AML-193 (cell line): ENCODE measurements at regions not wholly inside any gene's neighbourhood (a gene's known extent, or its start where the extent isn't known, plus 50 kb on each side); places are given as distances from the start of the nearest gene placed in this dataset.

Experiments
- DNase-seq, 2 experiments: peaks; one replicate each; lab custom pipeline; 2025; lab: John Stamatoyannopoulos, UW

DNA sequence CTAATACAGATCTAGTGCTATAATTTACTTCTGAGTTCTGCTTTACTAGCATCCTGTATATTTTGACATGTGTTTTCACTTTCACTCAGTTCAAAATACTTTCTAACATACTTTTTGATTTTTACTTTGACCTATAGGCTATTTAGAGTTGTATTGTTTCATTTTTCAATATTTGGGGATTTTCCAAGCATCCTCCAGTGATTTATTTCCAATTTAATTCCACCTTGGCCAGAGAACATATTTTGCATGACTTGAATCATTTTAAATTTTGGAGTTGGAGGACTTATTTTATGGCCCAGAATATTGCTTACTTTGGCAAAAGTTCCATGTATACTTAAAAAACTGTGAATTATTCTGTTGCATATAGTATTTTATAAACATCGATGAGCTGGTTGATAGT is 1215.6 kb upstream of the MAP3K7 start:
- no peak for DNase-seq

DNA sequence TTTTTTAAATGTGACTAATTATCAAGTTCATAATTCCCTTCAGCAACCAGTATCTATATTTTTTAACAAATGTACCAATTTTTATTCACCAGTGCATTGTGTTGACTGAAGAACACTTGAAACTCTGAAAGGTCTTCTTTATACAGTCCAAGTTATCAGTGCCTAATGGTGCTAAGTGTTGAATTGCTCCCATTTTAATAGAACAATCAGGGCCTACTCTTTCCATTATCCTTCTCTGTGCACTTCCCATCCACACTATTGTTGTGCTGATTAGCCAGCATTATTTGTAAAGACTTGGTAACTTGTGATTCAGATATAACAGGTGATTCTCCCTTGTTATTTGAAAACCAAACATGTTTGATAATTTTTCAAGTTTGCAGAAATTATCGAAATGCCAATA is 1209.7 kb upstream of the MAP3K7 start:
- DNase-seq: no peak

DNA sequence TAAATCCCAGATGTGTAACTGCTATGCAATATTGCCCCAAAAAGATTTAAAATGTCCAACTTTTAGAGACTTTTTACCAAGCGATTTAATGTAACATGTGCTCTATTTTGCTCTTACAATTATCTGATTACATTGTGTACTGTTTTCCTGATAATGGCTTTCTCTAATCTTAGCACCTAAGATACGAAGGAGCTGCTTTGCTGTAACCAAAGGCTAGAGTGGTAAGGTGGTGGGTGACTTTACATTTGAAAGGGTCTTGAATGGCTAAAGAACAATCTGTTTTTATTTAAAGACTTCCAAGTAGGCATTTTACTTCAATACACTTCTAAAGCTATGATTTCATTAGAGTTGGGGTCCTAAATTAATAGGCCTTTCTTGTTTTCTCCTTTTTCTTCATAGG is 1201.6 kb upstream of the MAP3K7 start:
- DNase-seq: no peak

DNA sequence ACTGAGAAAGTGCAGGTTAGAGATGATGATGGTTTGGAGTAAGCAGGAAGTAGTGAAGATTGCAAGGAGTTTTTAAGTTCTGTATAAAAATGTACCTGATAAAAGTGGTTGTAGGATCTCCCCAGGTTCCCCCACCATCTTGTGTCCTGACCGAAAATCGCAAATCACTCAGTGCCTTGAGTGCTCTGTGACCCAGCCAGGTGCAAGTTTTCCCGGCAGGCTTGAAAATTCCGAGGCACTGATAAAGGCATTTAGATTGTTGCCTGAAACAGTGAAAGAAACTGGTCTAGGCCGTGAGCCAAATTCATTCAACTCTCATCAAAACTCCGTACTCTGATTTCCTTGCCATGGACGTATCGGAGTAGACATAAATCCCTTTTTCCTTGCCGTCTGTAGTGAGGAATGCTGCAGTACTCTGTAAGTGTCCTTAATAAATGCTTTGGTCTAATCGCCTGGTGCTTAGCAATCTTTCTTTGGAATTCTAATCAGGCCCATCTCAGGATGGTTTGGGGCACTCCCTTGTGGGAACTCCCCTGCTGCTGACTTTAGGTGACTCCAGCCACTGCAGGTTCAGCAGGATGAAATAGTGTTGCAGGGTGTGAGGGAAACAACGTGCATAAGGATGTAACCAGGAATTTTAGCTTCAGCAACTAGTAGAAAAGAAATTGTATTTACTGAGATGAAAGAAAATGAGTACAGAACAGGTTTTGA is 1199.8 kb upstream of the MAP3K7 start:
- DNase-seq: no peak

DNA sequence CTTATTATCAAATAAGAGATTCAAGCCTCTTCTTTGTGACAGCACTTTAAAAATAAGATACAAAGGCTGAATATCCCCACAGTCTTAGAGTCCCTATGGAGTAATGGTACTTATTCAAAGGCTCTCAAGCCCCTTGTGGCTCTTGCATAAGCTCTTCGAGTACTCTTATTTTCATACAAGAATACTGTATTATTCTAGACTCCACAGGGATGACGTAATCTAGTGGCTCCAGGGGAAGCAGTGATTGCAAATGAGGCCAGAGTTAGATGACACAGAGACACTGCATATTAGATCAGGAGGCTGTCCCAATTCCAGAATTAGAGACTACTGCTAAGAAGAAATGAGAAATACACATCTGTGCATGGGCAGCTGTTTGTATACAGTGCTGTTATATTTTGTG is 1195.9 kb upstream of the MAP3K7 start:
- no peak for DNase-seq

DNA sequence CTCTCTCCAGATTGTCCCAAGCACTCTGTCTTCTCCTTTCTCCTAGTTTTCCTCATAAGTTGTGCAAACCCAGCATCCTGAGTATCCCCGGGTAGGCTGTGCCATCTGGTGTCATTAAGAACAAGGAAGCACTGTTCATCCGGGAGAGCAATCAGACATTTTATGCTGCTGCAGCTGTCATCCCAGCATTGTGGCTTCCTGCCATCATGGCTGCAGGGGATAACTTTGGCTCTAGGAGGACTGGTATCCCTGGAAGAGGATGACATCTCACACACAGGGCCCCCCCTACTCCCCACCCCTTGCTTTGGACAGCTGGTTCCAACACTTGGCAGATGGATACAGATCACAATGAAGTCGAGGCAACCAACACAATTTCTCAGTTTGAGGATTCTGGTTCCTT is 1195.1 kb upstream of the MAP3K7 start:
- no peak for DNase-seq

DNA sequence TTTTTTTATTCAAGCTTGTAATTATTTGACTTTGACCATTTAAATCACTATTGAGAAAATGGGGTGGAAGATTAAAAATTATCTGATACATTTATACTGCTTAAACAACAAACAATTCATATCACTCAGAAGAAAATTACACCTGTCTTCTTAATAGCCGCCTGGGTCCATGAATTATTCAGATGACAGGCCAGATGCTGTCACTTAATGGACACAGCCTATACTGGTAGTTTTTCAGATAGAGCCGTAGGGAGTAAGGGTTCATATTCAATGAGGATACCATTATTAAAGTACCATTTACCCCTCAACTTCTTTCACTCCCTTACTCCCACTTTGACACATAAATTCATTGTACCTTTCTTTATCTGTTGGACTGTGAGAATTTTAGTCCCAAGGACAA is 1193.4 kb upstream of the MAP3K7 start:
- DNase-seq: no peak

DNA sequence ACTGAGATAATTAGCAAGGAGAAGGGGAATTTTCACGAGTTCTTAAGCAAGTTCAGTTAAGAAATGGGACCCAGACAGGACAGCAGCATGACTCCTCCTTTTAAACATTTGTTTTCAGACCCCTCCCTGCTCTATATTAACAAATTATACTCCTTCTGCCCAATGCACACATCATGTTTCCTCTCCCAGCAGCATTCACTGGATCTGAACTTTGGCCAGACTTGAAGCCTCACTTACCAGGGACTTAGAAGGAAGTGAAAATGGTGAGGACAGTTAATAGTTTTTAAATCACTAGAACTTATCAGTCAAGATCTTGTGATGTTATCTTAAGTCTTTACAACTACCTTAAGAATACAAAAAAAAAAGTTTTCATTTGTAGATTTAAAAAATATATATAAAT is 1174.7 kb upstream of the MAP3K7 start:
- DNase-seq: no peak

DNA sequence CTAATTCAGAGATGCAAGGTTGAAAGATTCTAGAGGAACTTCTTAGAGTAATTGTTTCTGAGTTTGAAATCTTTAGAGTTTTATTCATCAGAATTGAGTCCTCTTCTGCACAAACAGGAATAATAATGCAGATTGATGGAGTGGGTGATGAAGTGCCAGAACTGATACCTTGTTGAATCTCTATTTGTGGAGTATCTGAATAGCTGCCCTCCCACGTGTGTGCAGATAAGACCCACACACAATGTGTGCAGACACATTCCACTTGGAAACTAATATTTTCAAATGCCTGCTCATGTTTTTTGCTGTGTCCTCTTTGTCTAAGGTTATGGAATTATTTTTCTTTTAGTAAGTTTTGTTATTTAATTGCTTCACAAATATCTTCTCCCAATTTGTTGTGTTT is 1167.8 kb upstream of the MAP3K7 start:
- DNase-seq: no peak

DNA sequence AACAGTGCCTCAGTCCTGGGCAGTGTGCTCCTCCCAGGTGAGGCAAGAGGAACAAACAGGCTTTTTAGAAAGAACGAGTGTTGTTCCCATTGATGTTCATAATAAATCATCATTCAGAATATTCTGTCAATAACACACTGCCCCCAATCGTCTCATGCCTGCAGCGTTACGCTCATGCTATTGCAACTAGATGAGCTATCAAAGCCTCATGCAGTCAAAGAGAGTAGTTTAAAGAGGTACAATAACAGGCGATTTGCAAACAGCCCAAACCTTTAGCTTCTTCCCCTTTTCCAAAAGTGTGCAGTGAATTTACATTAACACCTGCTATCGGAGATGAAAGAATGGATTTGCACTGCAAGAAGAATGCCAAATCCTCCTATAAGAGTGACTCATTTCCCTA is 1164.7 kb upstream of the MAP3K7 start:
- DNase-seq: no peak

DNA sequence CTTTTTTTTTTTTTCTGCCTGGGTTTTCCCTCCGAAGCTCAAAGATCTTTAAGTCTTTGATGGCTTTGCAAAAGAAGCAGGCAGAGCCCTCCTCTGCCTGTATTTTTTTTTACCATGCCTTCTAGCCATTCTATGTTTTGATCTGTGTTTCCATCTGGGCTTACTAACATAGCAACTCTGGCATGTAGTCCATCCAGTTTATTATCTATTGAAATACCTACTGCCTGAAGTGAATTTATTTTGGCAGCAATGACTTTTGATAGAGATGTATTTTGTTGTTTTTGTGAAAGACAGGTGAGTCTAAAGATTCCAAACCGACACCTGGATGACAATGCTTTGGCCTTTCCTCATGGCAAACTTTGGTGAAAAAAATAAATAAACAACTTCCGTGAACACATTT is 1157.7 kb upstream of the MAP3K7 start:
- DNase-seq: no peak

DNA sequence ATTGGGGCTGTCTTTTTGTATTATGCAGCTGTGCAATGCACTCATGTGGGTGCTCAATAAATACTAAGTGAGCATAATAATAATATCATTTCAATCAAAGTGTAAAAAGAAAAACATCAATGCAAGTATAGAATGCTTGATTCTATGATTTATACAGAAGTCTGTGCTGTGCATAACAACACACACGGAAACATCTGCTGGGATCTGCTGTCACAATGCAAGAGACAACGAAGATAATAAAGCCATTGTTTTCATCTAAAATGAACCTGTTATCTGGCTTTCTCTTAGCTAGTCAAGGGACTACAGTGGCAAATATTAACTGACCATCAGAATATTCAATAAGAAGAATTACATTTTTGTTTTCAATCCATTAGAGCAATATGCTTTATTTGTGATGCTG is 1156.9 kb upstream of the MAP3K7 start:
- no peak for DNase-seq

DNA sequence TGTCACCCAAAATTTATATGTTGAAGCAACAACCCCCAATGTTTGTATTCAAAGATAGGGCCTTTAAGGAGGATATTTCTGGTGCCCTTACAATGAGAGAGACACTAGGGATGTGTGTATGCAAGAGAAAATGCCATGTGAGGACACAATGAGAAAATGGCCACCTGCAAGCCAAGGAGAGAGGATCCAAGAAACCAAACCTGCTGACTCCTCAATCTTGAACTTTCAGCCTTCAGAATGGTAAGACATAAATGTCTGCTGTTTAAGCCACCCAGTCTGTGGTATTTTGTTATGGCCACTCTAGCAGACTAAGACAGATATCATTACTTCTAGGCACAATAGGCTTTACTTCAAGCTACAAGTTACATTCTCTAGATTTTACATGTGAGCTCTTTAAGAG is 1145.1 kb upstream of the MAP3K7 start:
- DNase-seq: no peak

DNA sequence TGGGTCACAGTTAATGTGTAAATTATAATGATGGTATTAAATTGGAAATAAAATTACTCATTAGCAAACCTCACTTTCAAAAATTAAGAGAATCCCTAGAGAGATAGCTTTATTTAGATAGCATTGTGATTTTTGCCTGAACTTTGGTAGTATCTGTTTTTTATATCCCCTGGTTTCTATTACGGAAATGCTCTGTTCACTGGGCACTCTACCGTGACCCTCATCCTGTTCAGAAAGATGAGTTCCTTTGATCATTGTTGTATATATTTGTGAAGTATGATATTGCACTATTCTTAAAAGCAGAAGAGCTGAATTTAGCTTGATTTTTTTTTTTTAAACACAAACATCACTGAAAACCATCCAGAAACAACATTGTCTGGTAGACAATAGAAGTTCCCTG is 1143.8 kb upstream of the MAP3K7 start:
- no peak for DNase-seq

DNA sequence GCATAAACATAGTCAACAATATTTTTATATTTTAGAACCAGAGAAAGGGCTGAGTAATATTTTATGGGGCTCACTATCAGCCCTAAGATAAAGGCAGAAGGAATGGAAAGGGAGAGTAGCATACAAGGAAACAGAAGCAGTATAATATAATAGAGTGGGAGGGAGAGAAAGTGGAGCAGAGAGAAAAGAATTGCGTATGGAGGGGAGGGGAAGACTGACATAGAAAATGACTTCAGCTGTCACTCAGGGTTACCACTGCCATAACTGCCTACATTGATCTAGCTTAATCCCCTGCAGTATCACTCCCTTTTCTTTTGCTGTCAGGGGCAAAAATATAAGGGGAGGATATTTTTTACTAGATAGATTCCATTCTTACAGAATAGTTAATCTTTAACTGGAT is 1133.5 kb upstream of the MAP3K7 start:
- no peak for DNase-seq

DNA sequence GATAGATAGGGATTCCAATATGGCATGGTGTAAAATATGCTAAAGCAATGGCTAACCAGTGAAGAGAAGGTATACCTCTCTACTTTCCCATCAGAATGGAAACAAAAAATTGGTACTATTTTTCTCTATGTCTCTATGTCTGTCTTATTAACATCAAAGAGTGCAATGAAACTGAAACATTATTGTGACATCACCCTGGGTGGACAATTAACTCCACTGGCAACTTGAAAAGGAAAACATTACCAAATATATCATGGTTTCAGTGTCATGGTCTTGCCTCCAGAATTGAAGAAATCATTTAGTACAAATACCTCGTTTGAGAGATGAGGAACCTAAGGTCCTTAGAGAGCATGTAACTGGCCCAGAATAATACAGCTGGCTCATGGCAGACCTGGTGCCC is 1132.5 kb upstream of the MAP3K7 start:
- no peak for DNase-seq

DNA sequence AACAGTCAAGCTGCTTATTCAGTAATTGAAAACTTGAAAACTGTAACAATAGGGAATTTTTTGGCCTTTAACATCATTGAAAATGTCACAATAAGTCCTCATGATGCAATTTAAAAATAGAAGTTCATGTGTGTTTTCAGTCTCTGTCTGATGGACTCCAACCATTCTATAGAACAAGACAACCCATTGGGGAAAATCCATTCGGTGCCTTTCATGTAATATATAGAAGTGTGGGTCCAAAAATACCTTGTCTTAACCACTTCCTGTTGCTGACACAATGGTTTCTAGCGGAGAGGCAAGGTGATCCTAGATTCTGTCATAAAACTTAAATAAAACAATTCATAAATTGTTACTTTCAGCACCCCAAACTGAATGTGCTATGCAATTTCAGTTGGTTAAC is 1131.3 kb upstream of the MAP3K7 start:
- DNase-seq: no peak

DNA sequence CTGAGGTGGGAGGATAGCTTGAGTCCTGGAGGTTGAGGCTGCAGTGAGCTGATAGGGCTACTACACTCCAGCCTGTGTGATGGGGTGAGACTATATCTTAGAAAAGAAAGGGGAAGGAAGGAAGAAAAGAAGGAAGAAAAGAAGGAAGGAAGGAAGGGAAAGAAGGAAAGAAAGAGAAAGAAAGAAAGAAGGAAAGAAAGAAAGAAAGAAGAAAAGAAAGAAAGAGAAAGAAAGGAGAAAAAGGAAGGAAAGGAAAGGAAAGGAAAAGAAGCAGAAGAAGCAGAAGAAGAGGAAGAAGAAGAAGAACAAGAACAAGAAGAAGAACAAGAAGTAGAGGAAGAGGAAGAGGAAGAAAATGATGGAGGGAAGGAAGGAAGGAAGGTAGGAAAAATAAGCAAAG is 1130.2 kb upstream of the MAP3K7 start:
- DNase-seq: no peak

DNA sequence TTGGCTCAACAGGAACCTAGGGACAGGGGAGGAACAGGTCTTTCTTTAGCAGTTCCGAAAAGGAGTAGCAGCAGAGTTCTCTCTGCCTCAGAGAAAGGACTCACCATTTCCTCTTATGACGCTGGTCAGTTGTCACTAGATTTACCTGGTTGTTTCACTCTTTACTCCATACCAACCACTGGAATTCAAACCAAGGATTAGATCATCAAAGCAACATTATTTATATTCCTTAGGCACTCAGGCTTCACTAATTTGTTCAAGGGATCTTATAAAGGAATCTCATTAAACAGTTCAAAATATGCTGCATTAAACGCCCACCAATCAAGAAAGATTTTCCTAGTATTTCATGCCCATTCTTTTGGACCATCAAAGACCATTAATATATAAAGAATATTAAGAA is 1129.5 kb upstream of the MAP3K7 start:
- no peak for DNase-seq

DNA sequence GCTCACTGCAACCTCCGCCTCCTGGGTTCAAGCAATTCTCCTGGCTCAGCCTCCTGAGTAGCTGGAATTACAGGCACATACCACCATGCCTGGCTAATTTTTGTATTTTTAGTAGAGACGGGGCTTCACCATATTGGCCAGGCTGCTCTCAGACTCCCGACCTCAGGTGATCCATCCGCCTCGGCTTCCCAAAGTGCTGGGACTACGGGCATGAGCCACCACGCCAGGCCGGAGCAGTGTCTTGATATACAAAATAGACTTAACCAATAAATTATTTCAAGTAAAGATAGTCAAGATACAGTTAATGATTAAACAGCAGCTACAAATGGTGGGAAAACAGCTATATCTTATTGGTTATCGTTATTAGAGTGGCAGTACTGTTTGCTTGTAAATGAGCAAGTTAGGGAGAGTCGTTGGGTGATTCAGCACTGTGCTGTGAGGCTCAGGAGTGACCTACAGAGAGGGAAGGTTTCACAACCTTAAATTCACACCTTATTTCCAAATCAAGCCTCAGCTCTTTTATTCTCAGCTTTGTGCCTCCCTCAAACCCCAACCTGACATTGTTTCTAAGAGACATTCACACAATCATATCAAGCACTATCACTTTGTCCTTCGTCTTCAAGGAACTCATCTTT is 1128.4 kb upstream of the MAP3K7 start:
- no peak for DNase-seq

DNA sequence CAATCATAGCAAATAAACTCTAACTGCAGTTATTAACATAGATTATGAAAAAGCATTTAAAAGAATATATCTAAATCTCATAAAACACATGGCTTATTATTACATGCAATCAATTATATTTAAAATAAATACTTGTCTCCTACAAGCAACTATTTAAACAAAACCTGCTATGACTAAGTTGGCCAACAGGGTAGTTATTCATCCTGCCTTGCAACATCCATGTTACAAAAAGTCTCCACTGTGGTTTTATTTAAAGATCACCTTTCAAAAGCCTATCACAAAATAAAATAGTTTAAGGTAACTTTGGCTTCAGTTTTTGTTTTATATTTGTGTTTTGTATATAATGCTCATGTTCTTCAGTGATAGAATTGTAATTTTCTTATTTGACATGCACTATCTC is 1127.0 kb upstream of the MAP3K7 start:
- no peak for DNase-seq

DNA sequence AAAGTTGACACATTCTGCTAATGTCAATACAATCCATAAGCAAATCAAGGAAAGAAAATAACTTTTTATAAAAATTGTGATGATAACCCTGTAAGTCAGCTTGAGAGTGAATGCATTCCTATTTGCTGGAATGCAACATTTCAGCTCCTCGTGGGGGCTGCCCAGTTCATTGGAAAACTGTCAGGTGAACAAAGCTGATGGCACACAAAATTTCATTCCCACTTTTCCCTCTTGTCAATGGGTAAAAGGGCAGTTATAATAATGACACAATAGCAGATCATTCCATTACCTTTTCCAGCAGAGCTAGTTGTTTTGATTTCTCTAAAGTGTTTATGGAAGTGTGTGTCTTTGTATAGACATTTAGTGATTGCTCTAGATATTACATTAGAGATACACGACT is 1124.6 kb upstream of the MAP3K7 start:
- no peak for DNase-seq

DNA sequence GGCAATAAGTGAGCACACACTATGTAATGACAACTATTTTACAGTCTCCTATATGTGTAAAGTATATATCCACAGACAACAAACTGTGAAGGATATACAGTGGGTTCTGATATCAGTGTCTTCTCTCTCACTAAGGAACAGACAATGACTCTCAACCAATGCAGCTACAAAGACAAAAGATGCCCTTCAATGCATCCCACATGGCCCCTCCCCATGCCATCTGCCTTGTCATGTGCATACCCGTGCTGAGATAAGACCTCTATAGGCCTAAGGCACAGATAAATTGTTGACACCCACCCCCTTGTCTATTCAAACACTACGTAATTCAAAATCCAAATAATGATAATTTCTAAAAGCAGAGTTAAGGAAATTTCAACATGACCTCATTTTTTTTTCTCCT is 1123.5 kb upstream of the MAP3K7 start:
- DNase-seq: no peak

DNA sequence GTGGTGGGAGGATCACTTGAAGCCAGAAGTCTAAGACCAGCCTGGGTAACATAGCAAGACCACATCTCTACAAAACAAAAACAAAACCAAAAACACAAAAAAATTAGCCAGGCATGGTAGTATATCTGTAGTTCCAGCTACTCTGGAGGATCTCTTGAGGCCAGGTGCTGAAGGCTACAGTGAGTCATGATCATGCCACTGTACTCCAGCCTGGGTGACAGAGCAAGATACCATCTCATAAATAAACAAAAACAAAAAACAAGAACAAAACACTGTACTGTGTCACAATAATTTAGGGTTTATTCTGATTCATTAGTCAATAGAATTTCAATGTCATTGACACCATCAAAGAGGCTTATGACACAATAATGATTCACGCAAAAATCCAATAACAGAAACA is 1121.7 kb upstream of the MAP3K7 start:
- DNase-seq: no peak
